ENCODE measurements at regions not wholly inside any gene's neighbourhood (a gene's known extent, or its start where the extent isn't known, plus 50 kb on each side); places are given as distances from the start of the nearest gene placed in this dataset.

- DNase-seq (ENCODE audit: low read depth), result no peak
- TF ChIP-seq CTCF (IDR thresholded peaks at IDR 0.05; ENCODE audit: control insufficient read depth, insufficient read depth, low read depth, low read length, missing control alignments), result no peak
- no peak overlapping the region for H3K4me3 ChIP-seq (ENCODE audit: control insufficient read depth, low read depth, low read length)
These were observed 134.0 kb upstream of the SEMA3D start for GRCh38 chr7:85320699-85321476.

- DNase-seq (ENCODE audit: low read depth), result no peak
- no peak for TF ChIP-seq CTCF (IDR thresholded peaks at IDR 0.05; ENCODE audit: control insufficient read depth, insufficient read depth, low read depth, low read length, missing control alignments)
- H3K4me3 ChIP-seq (ENCODE audit: control insufficient read depth, low read depth, low read length), result no peak overlapping the region
These were observed 129.6 kb upstream of the SEMA3D start for GRCh38 chr7:85316489-85316888.

GRCh38 chr7:85310301-85310700 lies 123.4 kb upstream of the SEMA3D start:
- H3K4me3 ChIP-seq (ENCODE audit: control insufficient read depth, low read depth, low read length), result no peak overlapping the region
- TF ChIP-seq CTCF (IDR thresholded peaks at IDR 0.05; ENCODE audit: control insufficient read depth, insufficient read depth, low read depth, low read length, missing control alignments), result no peak
- no peak for DNase-seq (ENCODE audit: low read depth)

GRCh38 chr7:85306115-85306514 lies 119.3 kb upstream of the SEMA3D start:
- H3K4me3 ChIP-seq (ENCODE audit: control insufficient read depth, low read depth, low read length), result no peak overlapping the region
- no peak for TF ChIP-seq CTCF (IDR thresholded peaks at IDR 0.05; ENCODE audit: control insufficient read depth, insufficient read depth, low read depth, low read length, missing control alignments)

GRCh38 chr7:85294176-85294575 lies 107.3 kb upstream of the SEMA3D start:
- no peak overlapping the region for H3K4me3 ChIP-seq (ENCODE audit: control insufficient read depth, low read depth, low read length)
- TF ChIP-seq CTCF (IDR thresholded peaks at IDR 0.05; ENCODE audit: control insufficient read depth, insufficient read depth, low read depth, low read length, missing control alignments), result no peak
- DNase-seq (ENCODE audit: low read depth), result no peak

More at GRCh38 chr7:85306115-85306514, 119.3 kb upstream of the SEMA3D start:
- DNase-seq (ENCODE audit: low read depth), result no peak

GRCh38 chr7:85292908-85293576 lies 106.2 kb upstream of the SEMA3D start:
- H3K4me3 ChIP-seq (ENCODE audit: control insufficient read depth, low read depth, low read length), result no peak overlapping the region
- TF ChIP-seq CTCF (IDR thresholded peaks at IDR 0.05; ENCODE audit: control insufficient read depth, insufficient read depth, low read depth, low read length, missing control alignments), result no peak
- DNase-seq (ENCODE audit: low read depth), result no peak
